HG03378 (cell line): ENCODE measurements at regions not wholly inside any gene's neighbourhood (a gene's known extent, or its start where the extent isn't known, plus 50 kb on each side); places are given as distances from the start of the nearest gene placed in this dataset.
"Not testable (repeated sequence)": the region's sequence is repeated elsewhere in the genome, so short reads cannot be mapped to it uniquely, and the experiment has no call there.

Experiments used
- ATAC-seq: cut with Tn5 transposase; IDR thresholded peaks from one replicate; pipeline ENCODE4 v1.9.1; 2021; ENCODE audit warnings: mild to moderate bottlenecking, moderate library complexity; ENCODE audit not compliant: unreplicated experiment

- no peak for ATAC-seq
Observed at GRCh38 chr5:158226496-158226895, 367.6 kb upstream of the CLINT1 start.

- no peak for ATAC-seq
Observed at GRCh38 chr5:158224253-158224652, 365.3 kb upstream of the CLINT1 start.

DNA sequence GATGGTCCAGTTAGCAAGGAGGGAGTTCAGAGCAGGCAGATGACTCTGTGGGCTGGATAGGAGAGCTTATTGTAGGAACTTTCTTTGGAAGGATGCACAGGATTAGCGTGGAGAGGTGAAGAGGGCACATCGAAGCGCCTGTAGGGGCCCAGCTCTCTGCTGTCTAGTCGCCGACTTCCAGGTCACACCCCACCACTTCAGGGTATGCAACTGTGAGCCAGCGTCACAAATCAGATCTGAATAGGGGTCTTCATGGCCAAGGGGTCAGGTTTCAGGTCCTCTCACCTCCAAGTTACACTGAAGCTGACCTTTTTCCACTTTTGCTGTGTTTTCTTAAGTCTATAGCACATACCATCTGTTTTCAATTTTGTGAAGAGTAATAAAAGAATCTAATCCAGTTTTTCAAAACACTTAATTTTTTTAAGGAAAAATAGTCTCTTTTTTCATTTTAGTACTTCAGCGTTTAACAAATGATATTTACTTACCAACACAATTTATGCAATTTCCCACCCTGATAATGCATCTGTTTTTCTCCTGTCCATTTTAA is 364.2 kb upstream of the CLINT1 start:
- ATAC-seq = no peak

GRCh38 chr5:158212917-158213316 is 354.0 kb upstream of the CLINT1 start:
- ATAC-seq = no peak

DNA sequence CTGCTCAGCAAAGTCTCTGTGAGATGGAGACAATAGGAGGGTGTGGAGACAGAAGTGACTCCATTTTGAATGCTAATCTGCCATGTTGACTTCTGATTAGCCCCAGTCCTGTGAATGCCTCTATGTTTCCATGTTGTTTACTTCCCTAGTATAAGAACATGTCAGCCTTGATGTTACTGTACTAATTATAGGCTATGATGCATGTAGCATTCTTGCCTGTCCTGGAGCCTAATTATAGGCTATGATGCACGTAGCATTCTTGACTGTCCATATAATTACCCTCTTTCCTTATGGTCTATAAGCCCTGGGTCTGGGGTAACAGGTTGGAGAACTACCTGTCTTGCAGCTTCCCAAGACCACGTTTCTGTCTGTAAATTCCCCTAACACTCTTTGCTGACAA is 353.3 kb upstream of the CLINT1 start:
- ATAC-seq = no peak

GRCh38 chr5:158209219-158209908 is 350.4 kb upstream of the CLINT1 start:
- no peak for ATAC-seq

DNA sequence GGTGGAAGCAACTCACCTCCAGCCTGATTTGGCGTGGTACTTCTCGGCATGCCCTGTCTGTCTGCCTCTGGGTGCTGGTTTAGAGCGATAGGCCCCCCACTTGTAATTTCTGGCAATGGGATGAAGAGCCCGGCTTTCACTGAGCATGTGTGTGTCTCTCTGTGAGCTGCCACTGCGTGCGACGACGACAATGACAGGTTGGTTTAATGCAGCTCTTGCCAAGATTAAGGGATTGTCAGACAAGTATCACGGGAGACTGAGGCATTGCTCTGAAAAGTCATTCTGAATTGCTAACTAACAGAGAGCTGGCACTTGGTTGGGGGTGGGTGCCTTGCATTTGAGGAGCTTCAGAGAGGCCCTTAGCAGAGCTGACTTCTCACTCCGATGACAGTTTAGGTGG is 348.8 kb upstream of the CLINT1 start:
- ATAC-seq = no peak

DNA sequence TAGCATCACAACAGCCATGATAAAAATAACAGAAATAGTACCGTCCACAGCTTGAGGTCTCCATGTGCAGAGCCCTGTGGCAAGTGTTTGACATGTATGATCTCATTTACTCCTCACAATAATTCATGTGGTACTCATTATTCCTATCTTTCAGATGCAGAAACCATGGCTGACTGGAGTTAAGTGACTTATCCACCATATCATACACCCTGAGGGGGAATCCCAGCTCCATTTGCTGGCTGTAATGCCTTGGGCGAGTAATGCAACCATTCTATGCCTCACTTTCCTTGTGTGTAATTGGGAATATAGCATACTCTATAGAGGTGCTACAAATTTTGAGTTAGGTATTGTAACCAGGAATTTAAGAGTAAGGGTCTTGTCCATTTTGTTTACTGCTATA is 347.0 kb upstream of the CLINT1 start:
- no peak for ATAC-seq

DNA sequence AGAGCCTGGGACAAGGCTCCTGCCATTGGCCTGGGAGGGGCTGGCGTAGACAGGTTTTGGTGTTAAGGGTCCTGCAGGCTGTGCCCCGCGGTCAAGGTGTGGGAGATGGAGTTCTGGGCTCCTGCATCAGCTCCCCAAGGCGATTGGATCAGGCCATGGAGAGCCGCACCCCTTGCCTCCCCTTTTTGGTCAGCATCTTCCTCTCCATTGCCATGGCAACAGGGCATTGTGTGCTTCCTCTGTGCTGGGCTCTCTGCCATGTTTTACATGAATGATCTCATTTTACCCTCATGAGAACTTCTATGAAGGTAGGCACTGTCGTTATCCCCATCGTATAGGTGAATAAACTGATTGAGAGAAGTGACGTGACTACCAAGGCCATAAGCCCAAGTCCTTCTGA is 344.3 kb upstream of the CLINT1 start:
- ATAC-seq = no peak

DNA sequence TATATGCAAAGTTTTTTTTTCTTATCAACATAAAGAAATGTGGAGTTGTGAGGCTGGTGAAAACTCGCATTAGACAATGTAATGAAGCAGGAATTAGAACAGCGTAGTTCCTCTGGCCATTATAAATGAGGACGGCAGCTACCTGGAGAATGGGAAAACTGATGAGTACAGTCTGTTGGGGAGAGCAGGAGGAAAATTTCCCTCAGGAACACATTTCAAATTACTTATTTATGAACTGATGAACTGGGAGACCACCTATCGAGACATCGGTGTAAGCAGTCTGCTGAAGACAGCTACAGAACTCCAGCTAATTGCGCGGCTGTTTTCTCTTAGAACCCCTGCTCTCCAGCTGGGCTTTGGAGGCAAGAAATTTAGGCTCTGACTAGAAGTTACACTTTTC is 343.9 kb upstream of the CLINT1 start:
- ATAC-seq = no peak

- no peak for ATAC-seq
Observed at GRCh38 chr5:158200619-158201018, 341.7 kb upstream of the CLINT1 start.

- ATAC-seq = peak; percentile 83
Observed at GRCh38 chr5:158198636-158199035, 339.7 kb upstream of the CLINT1 start.

DNA sequence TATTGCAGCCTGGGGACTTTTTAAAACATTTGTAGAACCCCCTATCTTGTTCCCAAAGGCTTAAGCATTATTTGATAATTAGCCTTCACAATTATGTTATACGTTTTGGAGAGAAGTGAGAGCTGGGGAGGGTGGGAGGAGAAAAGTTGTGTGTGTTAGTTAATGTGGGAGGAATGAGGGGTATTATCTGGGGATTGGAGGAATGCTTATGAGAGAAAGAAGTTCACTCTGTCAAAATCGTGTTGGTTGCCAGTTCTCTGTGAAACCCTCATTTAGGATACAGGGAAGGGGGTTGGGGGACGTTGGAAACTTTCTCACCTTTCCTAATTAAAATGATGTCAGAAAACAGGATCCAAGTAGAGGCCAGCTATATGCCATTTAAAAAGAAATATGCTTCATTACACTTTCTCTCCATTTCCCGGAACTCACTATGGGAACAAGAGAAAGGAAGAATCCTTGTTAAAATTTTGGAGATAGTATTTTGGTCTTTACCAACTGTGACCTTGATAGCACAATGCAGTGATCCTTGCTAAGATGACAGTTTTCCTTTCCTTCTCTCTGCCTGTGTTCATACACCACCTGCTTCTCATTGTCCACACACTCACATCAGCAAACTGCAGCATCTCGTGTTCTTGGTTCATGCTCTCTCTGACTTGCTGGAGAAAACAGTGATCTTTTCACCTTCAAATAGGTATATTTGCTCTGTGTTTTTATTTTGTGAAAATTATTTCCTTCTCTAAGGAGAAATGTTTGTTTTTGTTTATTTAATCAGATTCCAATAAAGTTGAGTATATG is 336.7 kb upstream of the CLINT1 start:
- no peak for ATAC-seq

GRCh38 chr5:158194561-158194976 is 335.6 kb upstream of the CLINT1 start:
- peak; percentile 41 for ATAC-seq

DNA sequence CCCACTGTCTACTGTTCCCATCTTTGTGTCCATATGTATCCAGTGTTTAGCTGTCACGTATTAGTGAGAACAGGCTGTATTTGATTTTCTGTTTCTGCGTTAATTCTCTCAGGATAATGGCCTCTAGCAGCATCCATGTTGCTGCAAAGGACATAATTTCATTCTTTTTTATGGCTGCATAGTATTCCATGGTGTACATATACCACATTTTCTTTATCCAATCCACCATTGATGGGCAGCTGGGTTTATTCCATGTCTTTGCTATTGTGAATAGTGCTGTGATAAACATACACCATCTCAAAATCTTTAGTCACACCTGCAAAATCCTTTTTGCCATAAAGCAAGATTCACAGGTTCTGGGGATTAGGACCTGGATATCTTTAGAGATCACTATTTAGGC is 334.4 kb upstream of the CLINT1 start:
- not testable (repeated sequence) for ATAC-seq

- no peak for ATAC-seq
Observed at GRCh38 chr5:158180407-158180806, 321.5 kb upstream of the CLINT1 start.

- ATAC-seq = no peak
Observed at GRCh38 chr5:158179271-158179670, 320.3 kb upstream of the CLINT1 start.

DNA sequence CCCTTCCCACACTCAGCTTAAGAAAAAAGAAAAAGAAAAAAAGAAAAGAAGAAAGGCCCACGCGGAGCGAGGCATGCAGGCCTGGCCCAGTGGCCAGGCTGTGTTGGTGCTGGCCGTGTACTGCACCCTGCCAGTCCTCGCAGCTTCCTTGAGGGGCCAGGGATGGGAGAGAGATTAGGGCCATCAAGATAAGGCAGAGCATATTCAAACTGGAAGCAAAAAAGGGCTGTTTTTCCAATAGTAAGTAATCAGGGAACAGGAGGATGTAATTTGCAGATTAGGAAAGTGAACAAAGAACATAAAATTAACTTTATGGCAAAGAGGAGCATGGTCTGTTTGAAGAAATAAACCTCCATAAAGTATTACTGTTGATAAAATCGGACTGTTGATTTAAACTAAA is 319.6 kb upstream of the CLINT1 start:
- no peak for ATAC-seq

DNA sequence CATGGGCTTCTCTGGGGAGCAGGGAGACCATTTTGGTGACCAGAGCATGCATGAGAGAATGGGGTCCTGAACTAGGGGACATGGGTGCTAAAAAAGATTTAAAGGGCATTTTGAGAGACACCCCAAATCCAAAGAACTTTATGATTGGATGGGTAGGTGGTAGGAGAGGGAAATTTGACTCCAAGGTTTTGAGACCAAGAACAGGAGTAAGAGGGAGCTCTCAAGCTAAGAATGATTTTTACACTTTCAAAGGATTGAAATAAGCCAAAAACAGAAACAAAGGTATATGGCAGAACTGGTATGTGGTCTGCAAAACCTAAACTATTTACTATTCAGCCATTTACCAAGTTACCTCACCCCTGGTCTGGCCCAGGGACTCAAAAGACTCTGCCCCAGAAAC is 318.2 kb upstream of the CLINT1 start:
- no peak for ATAC-seq

DNA sequence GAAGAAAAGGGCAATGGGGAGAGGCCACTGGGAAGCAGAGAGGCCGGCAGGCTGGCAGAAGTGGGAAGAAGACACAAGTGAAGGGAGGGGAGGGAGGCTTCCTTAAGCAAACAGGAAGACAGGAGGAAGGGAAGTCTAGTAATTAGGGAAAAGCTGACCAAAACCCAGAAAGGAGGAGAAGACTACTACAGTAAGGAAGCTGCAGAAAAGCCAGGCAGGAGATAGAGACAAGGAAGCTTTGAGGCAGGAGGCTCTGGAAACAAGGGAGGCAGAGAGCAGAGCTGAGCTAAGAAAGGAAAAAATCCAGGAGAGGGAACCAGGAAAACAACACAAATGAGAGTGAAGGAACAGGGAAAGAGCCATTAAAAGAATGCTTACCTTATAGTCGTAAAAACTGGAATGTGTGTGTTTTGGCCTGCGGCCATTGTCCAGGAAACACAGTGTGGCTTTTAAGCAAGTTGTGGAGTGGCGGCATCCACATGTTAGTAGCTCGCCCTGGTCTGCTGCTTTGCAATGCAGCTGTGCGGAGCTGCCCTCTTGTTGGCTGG is 317.1 kb upstream of the CLINT1 start:
- no peak for ATAC-seq

GRCh38 chr5:158174918-158175851 is 316.2 kb upstream of the CLINT1 start:
- ATAC-seq = no peak
